ENCODE measurements at regions not wholly inside any gene's neighbourhood (a gene's known extent, or its start where the extent isn't known, plus 50 kb on each side); places are given as distances from the start of the nearest gene placed in this dataset.
"Not testable (repeated sequence)": the region's sequence is repeated elsewhere in the genome, so short reads cannot be mapped to it uniquely, and the experiment has no call there.

DNA sequence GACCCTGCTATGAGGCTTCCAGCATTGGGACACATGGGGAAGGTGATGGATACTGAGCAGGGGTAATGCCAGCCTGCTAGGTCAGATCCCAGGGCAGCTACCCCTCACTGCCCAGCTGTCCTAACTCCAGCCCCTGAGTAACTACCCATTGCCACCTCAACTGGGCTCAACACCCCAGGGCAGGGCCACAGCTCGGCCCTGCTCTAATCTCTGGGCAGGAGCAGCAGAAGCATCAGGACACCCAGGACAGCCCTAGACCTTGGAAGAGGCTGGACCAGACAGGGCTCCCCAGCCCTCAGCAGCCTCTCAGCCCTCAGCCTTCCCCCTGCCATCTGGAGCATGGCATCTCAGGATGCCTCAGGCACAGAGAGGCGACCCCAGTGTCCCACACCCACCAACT lies 67.4 kb upstream of the TOP1 start:
- Mint-ChIP-seq H3K9me3 (no peaks in the 10 kb centered on the region), H3K27me3 (peaks cover 3% of the 10 kb centered on the region), H3K4me1 (peaks cover 9% of the 10 kb centered on the region), H3K27ac (no peak overlapping the region), H3K36me3 (ENCODE audit: low read depth) (no peaks in the 10 kb centered on the region), H3K4me3 (no peak overlapping the region)
- no peak for ATAC-seq (replicated peaks)

DNA sequence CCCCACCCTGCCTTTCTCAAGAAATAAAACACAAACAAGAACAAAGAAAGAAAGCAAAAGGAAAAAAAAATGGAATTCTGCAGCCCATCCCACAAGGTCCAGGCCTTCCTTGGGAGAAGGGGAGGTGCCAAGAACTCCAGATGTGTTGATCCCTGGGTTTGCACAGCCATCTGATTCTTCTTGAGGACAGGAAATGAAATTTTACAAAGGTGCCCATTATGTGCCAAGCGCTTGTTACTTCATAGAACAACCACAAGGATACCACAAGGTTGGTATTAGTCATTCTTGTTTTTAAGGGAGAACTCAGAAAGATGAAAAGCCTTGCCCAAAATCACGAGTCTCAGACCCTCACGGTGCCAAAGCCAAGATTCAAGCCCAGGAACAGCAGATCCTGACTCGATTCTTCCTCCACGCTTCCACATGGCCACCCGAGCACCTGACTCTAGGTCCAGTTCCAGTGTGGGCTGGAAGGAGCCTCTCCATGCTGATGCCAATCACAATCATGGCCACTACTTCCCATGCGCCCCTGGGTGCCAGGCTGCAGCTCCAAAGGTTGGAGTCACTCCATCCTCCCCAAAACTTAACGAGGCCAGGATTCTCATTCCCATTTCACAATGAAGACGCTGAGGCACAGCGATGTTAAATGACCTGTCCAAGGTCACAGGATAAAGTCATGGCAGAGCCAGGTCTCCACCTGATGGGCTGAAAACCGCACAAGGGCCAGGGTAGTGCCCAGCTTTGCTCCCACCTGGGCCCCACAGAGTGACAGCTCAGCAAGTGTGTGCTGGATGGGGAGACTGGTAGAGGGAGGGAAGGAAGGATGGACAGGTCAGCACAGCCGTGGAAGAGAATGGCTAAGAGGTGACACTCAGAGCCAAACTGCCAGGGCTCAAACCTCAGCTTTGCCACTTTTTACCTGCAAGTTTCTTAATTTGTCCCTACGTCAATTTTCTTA lies 66.7 kb upstream of the TOP1 start:
- H3K4me3 Mint-ChIP-seq: no peak overlapping the region
- H3K4me1 Mint-ChIP-seq: peaks cover 9% of the 10 kb centered on the region
- peak; percentile 62 for ATAC-seq (replicated peaks)
- no peaks in the 10 kb centered on the region for H3K9me3 Mint-ChIP-seq
- H3K36me3 Mint-ChIP-seq (ENCODE audit: low read depth): no peaks in the 10 kb centered on the region
- peaks cover 3% of the 10 kb centered on the region for H3K27me3 Mint-ChIP-seq
- no peak overlapping the region for H3K27ac Mint-ChIP-seq

DNA sequence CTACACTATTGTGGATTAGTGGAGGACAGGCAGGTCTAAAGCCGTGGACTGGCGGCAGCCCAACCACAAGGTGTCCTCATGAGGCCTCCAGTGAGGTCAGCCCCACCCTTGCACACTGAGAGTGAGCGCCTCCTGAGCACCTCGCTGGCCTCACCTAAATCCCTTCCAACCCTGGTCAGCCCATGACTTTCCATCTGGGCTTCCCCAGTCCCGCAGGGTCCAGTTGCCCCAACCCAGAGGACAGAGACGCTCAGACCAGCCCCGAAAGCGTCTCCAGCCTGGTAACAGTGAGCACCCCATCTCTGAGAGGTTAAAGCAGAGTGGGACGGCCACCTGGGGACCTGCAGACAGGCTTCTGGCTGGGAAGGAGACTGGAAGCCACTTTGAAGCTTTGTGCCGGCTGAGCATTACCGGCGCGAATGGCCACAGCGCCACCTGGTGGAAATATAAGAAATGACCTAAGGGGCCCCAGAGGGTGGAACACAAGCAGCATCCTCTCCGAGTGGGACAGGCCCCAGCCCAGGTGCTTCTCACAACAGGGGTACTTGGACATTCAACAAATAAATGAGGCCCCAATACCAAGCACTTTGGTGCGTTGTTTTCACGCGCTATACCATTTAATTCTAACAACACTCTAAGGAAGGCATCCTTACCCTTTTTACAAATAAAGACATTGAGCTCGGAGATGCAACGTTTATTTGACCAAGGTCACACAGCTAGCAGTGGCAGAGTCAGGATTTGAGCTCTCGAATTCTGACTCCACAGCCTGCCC lies 65.7 kb upstream of the TOP1 start:
- Mint-ChIP-seq H3K4me1 (peaks cover 9% of the 10 kb centered on the region), H3K9me3 (no peaks in the 10 kb centered on the region), H3K27me3 (peaks cover 3% of the 10 kb centered on the region), H3K36me3 (ENCODE audit: low read depth) (no peaks in the 10 kb centered on the region), H3K4me3 (no peak overlapping the region), H3K27ac (no peak overlapping the region)
- ATAC-seq (replicated peaks): peak; percentile 87

DNA sequence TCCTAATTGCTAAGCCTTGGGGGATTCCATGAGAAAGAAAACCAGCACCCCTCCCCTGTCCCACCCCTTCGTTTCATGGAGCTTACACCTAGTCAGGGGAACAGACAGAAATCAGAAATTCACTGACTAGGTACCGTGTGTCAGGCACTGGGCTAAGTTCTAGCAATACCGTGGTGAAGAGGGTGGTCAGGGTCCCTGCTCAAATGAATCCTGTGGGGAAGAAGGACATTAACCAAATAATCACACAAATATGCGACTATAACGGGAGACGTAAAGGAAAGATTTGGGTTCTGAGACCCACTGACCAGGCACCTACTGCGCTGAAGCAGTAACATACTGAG lies 65.1 kb upstream of the TOP1 start:
- peaks cover 9% of the 10 kb centered on the region for H3K4me1 Mint-ChIP-seq
- no peak for ATAC-seq (replicated peaks)
- H3K4me3 Mint-ChIP-seq: no peak overlapping the region
- no peaks in the 10 kb centered on the region for H3K9me3 Mint-ChIP-seq
- H3K36me3 Mint-ChIP-seq (ENCODE audit: low read depth): no peaks in the 10 kb centered on the region
- H3K27ac Mint-ChIP-seq: no peak overlapping the region
- peaks cover 3% of the 10 kb centered on the region for H3K27me3 Mint-ChIP-seq

DNA sequence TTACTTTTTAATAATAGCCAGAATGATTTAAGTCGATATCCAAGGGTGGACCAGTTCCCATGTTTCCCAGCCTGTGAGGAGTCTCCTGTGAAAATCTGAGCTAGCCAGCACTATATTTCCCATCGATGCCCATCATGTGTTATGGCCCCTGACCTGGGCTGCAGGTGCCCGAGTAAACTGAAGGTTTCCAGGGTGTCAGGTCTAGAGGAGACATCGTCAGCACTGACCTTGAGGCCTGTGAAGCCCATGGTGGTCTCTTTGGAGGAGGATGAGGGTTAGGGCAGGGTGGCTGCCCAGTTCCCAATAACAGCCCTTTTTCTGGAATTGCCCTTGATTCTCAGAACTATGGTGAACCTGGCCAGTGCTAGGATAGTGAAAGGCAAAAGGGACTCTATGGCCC lies 63.0 kb upstream of the TOP1 start:
- H3K4me1 Mint-ChIP-seq: peaks cover 14% of the 10 kb centered on the region
- H3K36me3 Mint-ChIP-seq (ENCODE audit: low read depth): no peaks in the 10 kb centered on the region
- ATAC-seq (replicated peaks): no peak
- peaks cover 3% of the 10 kb centered on the region for H3K27me3 Mint-ChIP-seq
- H3K4me3 Mint-ChIP-seq: no peak overlapping the region
- no peak overlapping the region for H3K27ac Mint-ChIP-seq
- no peaks in the 10 kb centered on the region for H3K9me3 Mint-ChIP-seq

DNA sequence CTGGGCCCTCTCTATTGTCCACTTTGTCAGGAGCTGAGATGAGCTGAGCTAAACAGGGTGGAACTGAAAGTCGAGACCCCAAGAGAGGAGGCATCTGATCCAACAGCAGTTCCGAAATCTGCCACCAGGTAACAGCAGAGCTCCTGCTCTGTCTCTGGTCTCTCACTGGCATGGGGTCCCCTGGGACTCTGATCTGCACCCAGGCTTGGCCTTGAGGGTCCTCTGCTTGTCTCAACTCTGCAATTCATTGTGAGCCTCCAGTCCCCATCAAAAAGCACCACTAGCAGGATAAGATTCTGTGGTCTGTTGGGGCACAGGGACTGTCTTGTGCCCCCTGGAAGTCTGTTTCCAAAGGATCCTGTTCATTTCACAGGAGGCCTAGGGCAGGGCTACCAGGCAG lies 62.5 kb upstream of the TOP1 start:
- Mint-ChIP-seq H3K4me3 (no peak overlapping the region), H3K27me3 (peaks cover 3% of the 10 kb centered on the region), H3K9me3 (no peaks in the 10 kb centered on the region), H3K4me1 (peaks cover 14% of the 10 kb centered on the region), H3K27ac (no peak overlapping the region), H3K36me3 (ENCODE audit: low read depth) (no peaks in the 10 kb centered on the region)
- no peak for ATAC-seq (replicated peaks)

DNA sequence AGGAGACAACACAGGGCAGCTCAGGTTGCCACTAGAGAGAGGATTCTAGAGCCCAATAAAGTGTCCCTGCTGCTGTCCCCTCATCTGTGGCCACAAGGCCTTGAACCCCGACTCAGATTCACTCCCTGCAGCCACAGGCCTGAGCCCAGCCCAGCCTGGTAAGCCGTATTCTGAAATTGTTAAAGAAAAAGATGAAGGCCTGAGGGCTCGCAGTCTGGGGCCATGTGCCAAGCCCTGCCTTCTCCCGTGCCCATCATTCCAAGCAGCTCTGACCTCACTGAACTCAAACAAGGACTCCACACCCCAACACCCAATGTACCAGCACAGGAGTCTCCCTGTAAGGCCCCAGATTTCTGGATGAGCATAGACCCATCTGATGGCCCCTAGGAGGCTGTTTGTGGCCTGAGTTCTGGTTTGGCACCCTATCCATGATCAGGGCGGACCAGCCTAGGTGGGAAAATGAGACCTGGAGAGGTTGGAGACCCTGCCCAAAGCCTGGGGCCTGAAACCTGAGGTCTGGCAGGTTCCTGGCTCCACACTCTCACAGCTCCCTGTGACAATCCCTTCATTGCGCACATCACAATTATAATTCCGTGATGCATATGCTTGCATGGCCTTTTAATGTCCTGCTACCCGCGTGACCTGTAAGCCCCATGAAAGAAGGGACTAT lies 62.0 kb upstream of the TOP1 start:
- Mint-ChIP-seq H3K27me3 (peaks cover under 1% of the 10 kb centered on the region), H3K4me1 (peaks cover 9% of the 10 kb centered on the region), H3K36me3 (ENCODE audit: low read depth) (no peaks in the 10 kb centered on the region), H3K9me3 (no peaks in the 10 kb centered on the region), H3K4me3 (no peak overlapping the region), H3K27ac (no peak overlapping the region)
- ATAC-seq (replicated peaks): no peak

DNA sequence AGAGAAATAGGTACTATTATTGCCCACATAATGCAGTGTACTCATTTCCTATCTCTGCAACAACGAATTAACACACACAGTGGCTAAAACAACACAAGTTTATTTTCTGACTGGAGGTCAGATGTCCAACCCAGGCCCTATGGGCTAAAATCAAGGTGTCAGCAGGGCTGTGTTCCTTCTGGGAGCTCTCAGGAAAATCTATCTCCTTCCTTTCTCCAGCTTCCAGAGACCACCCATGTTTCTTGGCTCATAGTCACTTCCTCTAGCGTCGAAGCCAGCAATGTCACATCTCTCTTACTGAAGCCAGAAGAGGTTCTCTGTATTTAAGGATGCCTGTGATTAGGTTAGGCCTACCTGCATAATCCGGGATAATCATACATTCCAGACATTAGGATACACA lies 60.9 kb upstream of the TOP1 start:
- no peak overlapping the region for H3K4me3 Mint-ChIP-seq
- no peak overlapping the region for H3K27ac Mint-ChIP-seq
- H3K9me3 Mint-ChIP-seq: no peaks in the 10 kb centered on the region
- H3K36me3 Mint-ChIP-seq (ENCODE audit: low read depth): no peaks in the 10 kb centered on the region
- no peaks in the 10 kb centered on the region for H3K27me3 Mint-ChIP-seq
- no peak for ATAC-seq (replicated peaks)
- peaks cover 4% of the 10 kb centered on the region for H3K4me1 Mint-ChIP-seq

DNA sequence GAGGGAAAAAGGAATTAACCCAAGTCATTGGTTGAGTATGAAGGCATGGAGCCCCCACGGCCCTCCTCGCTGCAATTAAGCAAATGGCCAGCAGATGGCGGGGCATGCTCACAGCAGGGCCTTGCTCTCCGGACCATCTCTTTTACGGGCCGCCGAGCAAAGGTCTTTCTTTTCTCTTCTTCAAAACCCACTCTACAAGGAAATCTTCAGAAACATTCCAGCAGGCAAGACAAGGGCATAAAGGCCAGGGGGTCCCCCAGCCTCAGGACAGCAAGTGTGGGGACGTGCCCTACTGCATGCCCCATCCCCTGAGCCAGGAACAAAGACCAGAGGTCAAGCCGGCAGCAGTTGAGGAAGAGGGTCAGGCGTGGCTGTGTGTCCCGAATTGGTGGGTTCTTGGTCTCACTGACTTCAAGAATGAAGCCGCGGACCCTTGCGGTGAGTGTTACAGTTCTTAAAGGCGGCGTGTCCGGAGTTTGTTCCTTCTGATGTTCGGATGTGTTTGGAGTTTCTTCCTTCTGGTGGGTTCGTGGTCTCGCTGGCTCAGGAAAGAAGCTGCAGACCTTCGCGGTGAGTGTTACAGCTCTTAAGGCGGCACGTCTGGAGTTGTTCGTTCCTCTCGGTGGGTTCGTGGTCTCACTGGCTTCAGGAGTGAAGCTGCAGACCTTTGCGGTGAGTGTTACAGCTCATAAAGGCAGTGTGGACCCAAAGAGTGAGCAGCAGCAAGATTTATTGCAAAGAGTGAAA lies 59.6 kb upstream of the TOP1 start:
- ATAC-seq (replicated peaks): peak; percentile 96
- not testable (repeated sequence) for H3K27me3 Mint-ChIP-seq; H3K4me1 Mint-ChIP-seq; H3K9me3 Mint-ChIP-seq; H3K36me3 Mint-ChIP-seq (ENCODE audit: low read depth)
- Mint-ChIP-seq H3K4me3 (peak overlapping the region; percentile 85), H3K27ac (peak overlapping the region; percentile 64)

DNA sequence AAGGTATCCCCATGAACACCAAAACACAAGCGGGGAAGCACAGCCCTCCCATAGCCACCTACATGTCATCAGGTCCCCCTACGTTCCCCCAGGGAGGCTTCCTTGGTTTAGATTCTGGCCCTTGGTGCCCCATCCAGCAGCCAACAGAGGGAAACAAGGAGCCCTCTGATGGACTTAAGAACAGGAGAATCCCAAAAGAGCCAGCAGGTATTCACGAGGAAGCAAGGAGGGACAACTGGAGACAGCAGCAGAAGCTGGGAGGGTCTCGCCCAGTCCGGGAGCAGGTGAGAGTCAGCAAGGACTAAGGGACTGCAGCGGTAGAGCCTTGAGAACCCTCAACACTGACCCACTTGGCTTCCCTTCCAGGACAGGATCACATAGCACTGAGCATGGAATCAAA lies 58.4 kb upstream of the TOP1 start:
- no peak for ATAC-seq (replicated peaks)
- H3K9me3 Mint-ChIP-seq: no peaks in the 10 kb centered on the region
- peaks cover 4% of the 10 kb centered on the region for H3K4me1 Mint-ChIP-seq
- H3K36me3 Mint-ChIP-seq (ENCODE audit: low read depth): no peaks in the 10 kb centered on the region
- no peak overlapping the region for H3K4me3 Mint-ChIP-seq
- no peak overlapping the region for H3K27ac Mint-ChIP-seq
- no peaks in the 10 kb centered on the region for H3K27me3 Mint-ChIP-seq

DNA sequence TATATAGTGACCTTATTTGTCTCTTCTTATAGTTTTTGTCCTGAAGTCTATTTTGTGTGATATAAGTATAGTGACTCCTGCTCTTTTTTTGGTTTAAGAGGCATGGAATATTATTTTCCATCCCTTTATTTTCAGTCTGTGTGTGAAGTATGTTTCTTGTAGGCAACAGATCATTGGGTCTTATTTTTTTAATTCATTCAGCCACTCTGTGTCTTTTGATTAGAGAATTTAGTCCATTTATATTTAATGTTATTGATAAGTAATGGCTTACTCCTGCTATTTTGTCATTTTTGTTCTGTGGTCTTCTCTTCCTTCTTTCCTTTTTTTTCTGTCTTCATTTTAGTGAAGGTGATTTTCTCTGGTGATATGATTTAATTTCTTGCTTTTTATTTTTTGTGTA lies 51.4 kb upstream of the TOP1 start:
- Mint-ChIP-seq H3K27me3 (peaks cover 10% of the 10 kb centered on the region), H3K27ac (no peak overlapping the region), H3K4me3 (no peak overlapping the region), H3K36me3 (ENCODE audit: low read depth) (no peaks in the 10 kb centered on the region), H3K4me1 (no peaks in the 10 kb centered on the region), H3K9me3 (peaks cover 9% of the 10 kb centered on the region)
- ATAC-seq (replicated peaks): no peak

DNA sequence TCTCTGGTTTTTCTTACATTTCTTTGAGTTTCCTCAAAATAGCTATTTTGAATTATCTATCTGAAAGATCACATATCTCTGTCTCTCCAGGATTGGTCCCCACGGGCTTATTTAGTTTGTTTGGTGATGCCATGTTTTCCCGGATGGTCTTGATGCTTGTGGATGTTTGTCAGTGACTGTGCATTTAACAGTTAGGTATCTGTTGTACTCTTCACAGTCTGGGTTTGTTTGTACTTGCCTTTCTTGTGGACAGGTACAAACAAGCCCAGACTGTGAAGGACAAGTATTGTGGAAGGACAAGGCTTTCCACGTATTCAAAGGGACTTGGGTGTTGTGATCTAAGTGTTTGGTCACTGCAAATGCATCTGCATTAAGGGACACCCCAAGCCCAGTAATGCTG lies 49.9 kb upstream of the TOP1 start:
- Mint-ChIP-seq H3K4me3 (no peak overlapping the region), H3K36me3 (ENCODE audit: low read depth) (no peaks in the 10 kb centered on the region), H3K9me3 (peaks cover 9% of the 10 kb centered on the region), H3K27ac (no peak overlapping the region), H3K27me3 (peaks cover 10% of the 10 kb centered on the region), H3K4me1 (no peaks in the 10 kb centered on the region)
- ATAC-seq (replicated peaks): no peak
